C4-2B (cell line): ENCODE measurements at regions not wholly inside any gene's neighbourhood (a gene's known extent, or its start where the extent isn't known, plus 50 kb on each side); places are given as distances from the start of the nearest gene placed in this dataset.

Source experiments
- ZFX ChIP-seq: fragments of 450-650 bp; IDR thresholded peaks from 2 replicates; pipeline ENCODE4 v1.6.1; 2017
- TF ChIP-seq, protein P1 (sequence below): fragments of 450-650 bp; conservative IDR thresholded peaks from 2 replicates; pipeline ENCODE4 v1.5.1; 2017; ENCODE audit warnings: mild to moderate bottlenecking

DNA sequence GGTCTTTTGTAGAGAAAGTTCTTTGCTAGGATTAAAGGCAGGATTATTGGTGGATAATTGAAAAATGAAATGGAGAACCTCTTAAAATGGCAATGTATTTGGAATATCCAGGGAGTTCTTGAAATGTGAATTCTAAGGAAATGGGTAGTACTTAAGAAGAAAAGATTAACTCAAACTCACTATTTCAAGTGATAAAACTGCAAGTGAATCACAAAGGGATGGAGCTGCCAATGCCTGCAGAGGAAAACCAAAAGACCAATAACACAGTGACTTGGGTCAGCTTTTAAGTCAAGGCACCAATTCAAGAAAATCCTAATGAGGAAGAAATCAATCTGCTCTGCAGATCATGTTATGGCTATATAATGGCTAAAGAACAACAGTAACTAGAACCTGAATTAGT is 67.6 kb upstream of the ETAA1 start:
- TF ChIP-seq, protein P1, sequence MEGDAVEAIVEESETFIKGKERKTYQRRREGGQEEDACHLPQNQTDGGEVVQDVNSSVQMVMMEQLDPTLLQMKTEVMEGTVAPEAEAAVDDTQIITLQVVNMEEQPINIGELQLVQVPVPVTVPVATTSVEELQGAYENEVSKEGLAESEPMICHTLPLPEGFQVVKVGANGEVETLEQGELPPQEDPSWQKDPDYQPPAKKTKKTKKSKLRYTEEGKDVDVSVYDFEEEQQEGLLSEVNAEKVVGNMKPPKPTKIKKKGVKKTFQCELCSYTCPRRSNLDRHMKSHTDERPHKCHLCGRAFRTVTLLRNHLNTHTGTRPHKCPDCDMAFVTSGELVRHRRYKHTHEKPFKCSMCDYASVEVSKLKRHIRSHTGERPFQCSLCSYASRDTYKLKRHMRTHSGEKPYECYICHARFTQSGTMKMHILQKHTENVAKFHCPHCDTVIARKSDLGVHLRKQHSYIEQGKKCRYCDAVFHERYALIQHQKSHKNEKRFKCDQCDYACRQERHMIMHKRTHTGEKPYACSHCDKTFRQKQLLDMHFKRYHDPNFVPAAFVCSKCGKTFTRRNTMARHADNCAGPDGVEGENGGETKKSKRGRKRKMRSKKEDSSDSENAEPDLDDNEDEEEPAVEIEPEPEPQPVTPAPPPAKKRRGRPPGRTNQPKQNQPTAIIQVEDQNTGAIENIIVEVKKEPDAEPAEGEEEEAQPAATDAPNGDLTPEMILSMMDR: no peak
- TF ChIP-seq ZFX: no peak
